Heart left ventricle (tissue), 13 donors: ENCODE measurements at regions not wholly inside any gene's neighbourhood (a gene's known extent, or its start where the extent isn't known, plus 50 kb on each side); places are given as distances from the start of the nearest gene placed in this dataset.

Experiments
- CTCF ChIP-seq, 12 donors: fragments of 200-600 bp; sonication (generic) in 4 of 12; IDR thresholded peaks; one replicate each; pipeline versions ENCODE4 v1.5.0 to v1.8.0; 2018 to 2022; ENCODE audit warnings: antibody characterized with exemption in 12 of 12, mild to moderate bottlenecking in 5 of 12
- POLR2A ChIP-seq, 2 donors: fragments of 450-650 bp; IDR thresholded peaks; one replicate each; pipeline ENCODE4 v1.6.1; 2017; ENCODE audit warnings: antibody characterized with exemption in 2 of 2, mild to moderate bottlenecking in 2 of 2, moderate library complexity in 2 of 2
- donor health status: ischemic (EF 13 %, LVEDD 7.1; RV severe dilation, severe dysfunction).
- donor health status: DM: no; HTN: yes; CAD: no.
- donor health status: DM: no; HTN: no; CAD: no.
- donor health status: ischemic (EF 25% LVEDD 6.9; RV normal size, moderate dysfunction).
- donor health status: ischemic (EF 25% LVEDD 5.7; RV mildly dilated, moderate dysfunction).
- donor health status: ischemic (EF 35%, LVEDD 5.7; RV mildly dilated, moderate dysfunction).
- donor health status: nonischemic (EF 11% LVEDD 7.7; RV severe dilation, severe dysfunction).
- donor health status: DM: yes; HTN: yes; CAD: no.
- donor health status: PGD.
- donor health status: ischemic (EF 29% LVEDD 5.4; RV normal size, mild dysfunction).
- donor health status: nonischemic (EF 23%, LVEDD 6.1; RV moderate dilation, normal function).

GRCh38 chr3:194857469-194858113, 171.9 kb downstream of the FAM43A start:
- TF ChIP-seq CTCF (IDR thresholded peaks at IDR 0.05) (no peak), POLR2A (IDR thresholded peaks at IDR 0.05) (no peak)
